ENCODE measurements at regions not wholly inside any gene's neighbourhood (a gene's known extent, or its start where the extent isn't known, plus 50 kb on each side); places are given as distances from the start of the nearest gene placed in this dataset.
"Not testable (repeated sequence)": the region's sequence is repeated elsewhere in the genome, so short reads cannot be mapped to it uniquely, and the experiment has no call there.

- not testable (repeated sequence) for TF ChIP-seq CTCF (IDR thresholded peaks at IDR 0.05; ENCODE audit: poor library complexity, severe bottlenecking); SMC3 (conservative IDR thresholded peaks at IDR 0.05; ENCODE audit: poor library complexity); EZH2 (IDR thresholded peaks at IDR 0.05; ENCODE audit: borderline replicate concordance, insufficient read depth, low read length, poor library complexity, severe bottlenecking); EP300 (conservative IDR thresholded peaks at IDR 0.05; ENCODE audit: poor library complexity, severe bottlenecking); POLR2AphosphoS5 (IDR thresholded peaks at IDR 0.05); REST (IDR thresholded peaks at IDR 0.05; ENCODE audit: borderline replicate concordance)
Measured at GRCh38 chr12:24503477-24503876, 445.4 kb downstream of the BCAT1 start.
